ENCODE measurements at regions not wholly inside any gene's neighbourhood (a gene's known extent, or its start where the extent isn't known, plus 50 kb on each side); places are given as distances from the start of the nearest gene placed in this dataset.

DNA sequence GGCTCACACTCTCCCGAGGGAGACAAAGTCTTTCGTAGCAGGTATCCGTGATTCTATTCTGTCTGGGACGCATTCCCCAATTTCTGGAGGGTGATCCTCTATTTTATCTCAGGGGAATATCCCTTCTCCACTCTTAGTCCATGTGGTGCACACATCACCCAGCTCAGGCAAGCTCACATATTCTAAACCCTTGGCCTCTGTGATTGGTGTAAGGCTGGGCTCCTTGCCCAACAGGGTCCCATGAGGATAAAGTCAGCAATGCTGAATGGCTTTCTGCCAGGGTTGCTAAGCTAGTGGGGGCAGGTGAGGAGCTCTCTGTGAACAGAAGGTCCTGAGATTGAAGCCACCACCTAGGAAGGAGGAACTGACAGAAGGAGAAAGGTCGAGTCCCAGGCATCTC, 137.2 kb downstream of the CDH26 start:
- H3K4ac ChIP-seq (ENCODE audit: low read depth, low read length): no peak overlapping the region
- DNase-seq (no peak), ATAC-seq (ENCODE audit: low read depth) (no peak)
- no peak overlapping the region for H2AK5ac ChIP-seq (ENCODE audit: low read depth, low read length)
- H2BK20ac ChIP-seq (ENCODE audit: low read depth, low read length): no peak overlapping the region
- no peaks in the 10 kb centered on the region for H3K9me1 ChIP-seq (ENCODE audit: insufficient read depth, low read length)
- no peaks in the 10 kb centered on the region for H4K20me1 ChIP-seq (ENCODE audit: insufficient read depth, low read length)
- ChIA-PET CTCF (no interaction called here), POLR2A (ENCODE audit: unreplicated experiment) (no interaction called here)
- peaks cover 2% of the 10 kb centered on the region for H3K27me3 ChIP-seq (ENCODE audit: control insufficient read depth, insufficient read depth, low read length)
- H3K36me3 ChIP-seq (ENCODE audit: control insufficient read depth, insufficient read depth, low read length): no peaks in the 10 kb centered on the region
- no TSS peak for BruUV-seq (replicated peaks)
- no peak overlapping the region for H2BK15ac ChIP-seq (ENCODE audit: low read depth, low read length)
- no peak overlapping the region for H4K8ac ChIP-seq (ENCODE audit: low read depth in 2 of 2, low read length in 2 of 2)
- no peak overlapping the region for H2AFZ ChIP-seq (replicated peaks; ENCODE audit: low read length, poor library complexity)
- H3K4me2 ChIP-seq (ENCODE audit: low read depth, low read length): no peak overlapping the region
- H2BK5ac ChIP-seq (ENCODE audit: low read depth, low read length, poor library complexity, severe bottlenecking): no peak overlapping the region
- H3K18ac ChIP-seq (ENCODE audit: low read depth, low read length): no peak overlapping the region
- no peak overlapping the region for H3K23ac ChIP-seq (ENCODE audit: low read depth, low read length)
- TF ChIP-seq CHD1 (IDR thresholded peaks at IDR 0.05; ENCODE audit: low read depth, low read length) (no peak), RFX5 (IDR thresholded peaks at IDR 0.05; ENCODE audit: low read depth, low read length) (no peak), RCOR1 (IDR thresholded peaks at IDR 0.05; ENCODE audit: insufficient replicate concordance, low read length) (no peak), RAD21 (IDR thresholded peaks at IDR 0.05; ENCODE audit: low read length) (no peak), MAFK (IDR thresholded peaks at IDR 0.05; ENCODE audit: low read depth, low read length) (no peak), SMC3 (IDR thresholded peaks at IDR 0.05; ENCODE audit: low read depth, low read length) (no peak), MXI1 (IDR thresholded peaks at IDR 0.05; ENCODE audit: borderline replicate concordance, low read depth, low read length) (no peak), POLR2A (IDR thresholded peaks at IDR 0.05; ENCODE audit: low read depth, low read length) (no peak), CEBPB (IDR thresholded peaks at IDR 0.05; ENCODE audit: low read depth, low read length) (no peak)
- no CpG with 5 or more reads among the region's 5 CpGs for WGBS, 2 experiments (ENCODE audit: extremely low coverage in 2 of 2, insufficient read length in 1 of 2)
- H3K27ac ChIP-seq (ENCODE audit: insufficient read depth, low read length): no peak overlapping the region
- dilution Hi-C loops (cut with HindIII; ENCODE audit: low sequenced_read_pairs, unreplicated experiment): no loop called here
- no peak overlapping the region for H3K4me3 ChIP-seq (ENCODE audit: insufficient read depth, low read depth, low read length)
- no peak overlapping the region for H4K91ac ChIP-seq (ENCODE audit: insufficient read depth, low read depth, low read length)
- intact Hi-C loops (cut with micrococcal nuclease): no loop called here
- no peaks in the 10 kb centered on the region for H3K79me1 ChIP-seq (ENCODE audit: low read depth in 1 of 2, low read length in 2 of 2)
- H3K14ac ChIP-seq (replicated peaks; ENCODE audit: low read depth, low read length): no peak overlapping the region
- H3K9ac ChIP-seq (ENCODE audit: low read depth, low read length): no peak overlapping the region
- H2AK9ac ChIP-seq (replicated peaks; ENCODE audit: low read depth, low read length, poor library complexity): no peak overlapping the region
- no peak overlapping the region for H2BK120ac ChIP-seq (ENCODE audit: low read depth, low read length)
- H3K9me3 ChIP-seq (ENCODE audit: control insufficient read depth, insufficient read depth, low read length): peaks cover 3% of the 10 kb centered on the region; the same call in 1 of the 2 replicates
- no peak overlapping the region for H3K56ac ChIP-seq (ENCODE audit: extremely low read depth, insufficient read depth, low read length)
- in situ Hi-C loops (cut with MboI; ENCODE audit: low sequenced_read_pairs): no loop called here
- no peak overlapping the region for H4K5ac ChIP-seq (ENCODE audit: low read depth, low read length)
- H3K4me1 ChIP-seq (ENCODE audit: control insufficient read depth, insufficient read depth, low read length): no peaks in the 10 kb centered on the region
